ENCODE measurements at regions not wholly inside any gene's neighbourhood (a gene's known extent, or its start where the extent isn't known, plus 50 kb on each side); places are given as distances from the start of the nearest gene placed in this dataset.

DNA sequence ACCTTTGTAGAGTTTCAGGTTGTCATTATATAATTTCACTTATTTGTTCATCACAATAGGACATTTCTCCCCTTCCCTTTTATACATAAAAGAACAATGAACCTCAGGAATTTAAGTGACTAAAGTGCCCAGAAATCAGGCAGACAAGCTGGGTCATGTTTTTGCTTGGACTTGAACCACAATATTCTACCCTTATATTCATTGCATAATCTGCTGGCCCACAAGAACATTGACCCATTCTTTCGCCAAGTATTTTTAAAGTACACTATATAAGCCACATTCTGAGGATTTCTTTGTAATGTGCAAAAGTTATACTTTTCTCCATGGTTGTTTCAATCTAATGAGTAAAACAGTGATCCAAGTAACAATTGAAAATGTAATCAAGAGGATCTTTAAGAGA, 637.5 kb upstream of the SLIT2 start:
- H2BK15ac ChIP-seq (ENCODE audit: low read depth, poor library complexity, severe bottlenecking): no peak overlapping the region
- H3K14ac ChIP-seq (ENCODE audit: low read length in 2 of 2): no peak overlapping the region
- H4K8ac ChIP-seq (ENCODE audit: low read length): no peak overlapping the region
- no peak overlapping the region for H2BK5ac ChIP-seq (ENCODE audit: low read depth, low read length, poor library complexity, severe bottlenecking)
- H3K9me3 ChIP-seq (ENCODE audit: control insufficient read depth, low read length): peaks cover 14% of the 10 kb centered on the region
- no CpG with 5 or more reads among the region's 1 CpG for WGBS
- H3K4me3 ChIP-seq (ENCODE audit: insufficient read depth in 1 of 2, low read depth in 1 of 2, low read length in 2 of 2): no peak overlapping the region
- no peak overlapping the region for H3K9ac ChIP-seq (ENCODE audit: low read length)
- DNase-seq: no peak
- H3K23ac ChIP-seq (ENCODE audit: low read length in 2 of 2): no peak overlapping the region
- no peak overlapping the region for H3K27ac ChIP-seq (ENCODE audit: low read length, poor library complexity, severe bottlenecking)
- H2AFZ ChIP-seq (ENCODE audit: low read depth, low read length): no peak overlapping the region
- no peak overlapping the region for H3K4me2 ChIP-seq (ENCODE audit: low read length, poor library complexity, severe bottlenecking)
- no peak overlapping the region for H2BK120ac ChIP-seq (ENCODE audit: low read depth, low read length)
- no peaks in the 10 kb centered on the region for H3K27me3 ChIP-seq (ENCODE audit: control insufficient read depth in 1 of 2, insufficient read depth in 1 of 2, low read length in 2 of 2)
- no peaks in the 10 kb centered on the region for H3K79me1 ChIP-seq (replicated peaks; ENCODE audit: low read length, poor library complexity, severe bottlenecking)
- H2BK12ac ChIP-seq (ENCODE audit: low read length in 2 of 2): no peak overlapping the region
- no peak overlapping the region for H3K4ac ChIP-seq (ENCODE audit: low read depth in 1 of 2, low read length in 2 of 2)
- H2AK5ac ChIP-seq (ENCODE audit: low read length, severe bottlenecking): no peak overlapping the region
- no peaks in the 10 kb centered on the region for H3K36me3 ChIP-seq (ENCODE audit: control insufficient read depth in 1 of 2, insufficient read depth in 2 of 2, low read depth in 1 of 2, low read length in 2 of 2)
- H3K4me1 ChIP-seq (ENCODE audit: control insufficient read depth, insufficient read depth, low read depth, low read length): no peaks in the 10 kb centered on the region
- no peak overlapping the region for H3K18ac ChIP-seq (ENCODE audit: low read depth in 1 of 2, low read length in 2 of 2)
- H4K91ac ChIP-seq (ENCODE audit: low read length): no peak overlapping the region

DNA sequence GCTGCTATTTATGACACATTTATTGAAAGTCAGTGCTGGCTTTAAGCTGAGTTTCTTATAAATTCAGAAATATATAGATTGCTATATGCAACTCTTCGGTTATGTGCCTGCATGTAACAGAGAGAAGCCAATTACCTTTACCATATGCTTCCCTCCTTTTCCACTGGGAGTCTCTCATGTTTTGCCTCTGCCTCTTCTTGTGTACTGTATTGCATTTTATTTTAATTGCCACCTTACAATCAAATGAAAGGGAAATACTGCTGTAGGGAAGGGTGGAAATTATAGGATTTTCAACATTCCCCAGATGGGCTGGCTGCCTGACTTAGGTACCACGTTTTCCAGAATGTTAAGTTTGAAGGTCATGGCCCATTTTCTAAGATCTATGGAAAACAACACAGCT, 655.4 kb upstream of the SLIT2 start:
- no peak overlapping the region for H3K4me2 ChIP-seq (ENCODE audit: low read length, poor library complexity, severe bottlenecking)
- no peak overlapping the region for H4K91ac ChIP-seq (ENCODE audit: low read length)
- no peak overlapping the region for H3K4me3 ChIP-seq (ENCODE audit: insufficient read depth in 1 of 2, low read depth in 1 of 2, low read length in 2 of 2)
- no peak overlapping the region for H2AK5ac ChIP-seq (ENCODE audit: low read length, severe bottlenecking)
- H4K8ac ChIP-seq (ENCODE audit: low read length): no peak overlapping the region
- H3K27me3 ChIP-seq (ENCODE audit: control insufficient read depth in 1 of 2, insufficient read depth in 1 of 2, low read length in 2 of 2): no peaks in the 10 kb centered on the region
- H3K14ac ChIP-seq (ENCODE audit: low read length in 2 of 2): no peak overlapping the region
- no peaks in the 10 kb centered on the region for H3K79me1 ChIP-seq (replicated peaks; ENCODE audit: low read length, poor library complexity, severe bottlenecking)
- H2BK12ac ChIP-seq (ENCODE audit: low read length in 2 of 2): no peak overlapping the region
- H3K9me3 ChIP-seq (ENCODE audit: control insufficient read depth, low read length): no peaks in the 10 kb centered on the region
- no peak overlapping the region for H2BK5ac ChIP-seq (ENCODE audit: low read depth, low read length, poor library complexity, severe bottlenecking)
- no peak overlapping the region for H3K23ac ChIP-seq (ENCODE audit: low read length in 2 of 2)
- 50% methylated on average over 1 of the region's 2 CpGs for WGBS
- DNase-seq: no peak
- no peak overlapping the region for H2AFZ ChIP-seq (ENCODE audit: low read depth, low read length)
- H3K36me3 ChIP-seq (ENCODE audit: control insufficient read depth in 1 of 2, insufficient read depth in 2 of 2, low read depth in 1 of 2, low read length in 2 of 2): no peaks in the 10 kb centered on the region
- H3K27ac ChIP-seq (ENCODE audit: low read length, poor library complexity, severe bottlenecking): no peak overlapping the region
- H2BK120ac ChIP-seq (ENCODE audit: low read depth, low read length): no peak overlapping the region
- H3K18ac ChIP-seq (ENCODE audit: low read depth in 1 of 2, low read length in 2 of 2): no peak overlapping the region
- H3K9ac ChIP-seq (ENCODE audit: low read length): no peak overlapping the region
- H3K4me1 ChIP-seq (ENCODE audit: control insufficient read depth, insufficient read depth, low read depth, low read length): no peaks in the 10 kb centered on the region
- no peak overlapping the region for H3K4ac ChIP-seq (ENCODE audit: low read depth in 1 of 2, low read length in 2 of 2)
- no peak overlapping the region for H2BK15ac ChIP-seq (ENCODE audit: low read depth, poor library complexity, severe bottlenecking)

DNA sequence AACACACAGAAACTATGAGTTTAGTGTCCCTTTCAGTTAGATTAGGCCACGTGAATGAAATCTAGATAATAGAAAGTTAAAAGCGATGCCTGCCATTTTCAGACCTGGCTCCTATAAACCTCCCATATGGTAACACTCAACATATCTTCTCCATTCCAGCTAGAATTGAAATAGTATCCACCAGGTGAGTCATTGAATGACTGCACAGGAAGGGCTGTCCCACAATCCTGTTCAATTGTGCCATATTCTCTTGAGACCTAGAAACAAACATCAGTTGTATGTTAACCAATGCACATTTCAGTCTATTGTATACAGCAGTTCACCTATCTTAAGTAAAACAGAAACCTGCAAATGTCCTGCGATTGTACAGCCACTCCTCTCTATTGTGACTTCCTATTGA, 659.3 kb upstream of the SLIT2 start:
- no peak overlapping the region for H2AK5ac ChIP-seq (ENCODE audit: low read length, severe bottlenecking)

DNA sequence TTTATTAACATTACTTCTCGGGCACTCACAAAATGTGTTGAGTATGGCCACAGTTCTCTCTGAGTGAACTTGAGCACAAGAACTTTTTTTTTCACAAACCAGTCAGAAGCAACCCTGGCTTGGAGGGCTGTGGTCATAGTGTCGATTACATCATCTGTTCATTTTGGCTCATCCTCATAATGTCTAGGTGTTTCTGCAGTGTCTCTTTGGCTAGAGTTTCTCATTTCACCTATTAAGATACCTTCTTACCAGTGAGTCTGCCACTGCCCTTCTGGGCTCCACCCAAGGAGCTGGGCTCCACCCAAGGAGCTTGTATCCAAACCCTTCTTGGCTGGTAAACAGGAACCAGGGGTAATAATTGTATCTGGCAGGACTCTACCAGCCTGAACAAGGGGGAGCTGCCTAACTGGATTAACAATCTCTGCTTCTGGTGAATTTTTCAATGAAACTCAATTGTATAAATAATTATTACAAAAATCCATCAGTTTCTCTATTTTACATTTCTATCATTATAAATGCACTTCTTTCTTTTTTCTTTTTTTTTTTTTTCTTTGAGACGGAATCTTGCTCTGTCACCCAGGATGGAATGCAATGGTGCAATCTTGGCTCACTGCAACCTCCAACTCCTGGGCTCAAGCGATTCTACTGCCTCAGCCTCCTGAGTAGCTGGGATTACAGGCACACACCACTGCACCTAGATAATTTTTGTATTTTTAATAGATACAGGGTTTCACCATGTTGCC, 667.7 kb upstream of the SLIT2 start:
- Histone ChIP-seq H3K27me3 (ENCODE audit: control insufficient read depth in 1 of 2, insufficient read depth in 1 of 2, low read length in 2 of 2) (no peaks in the 10 kb centered on the region), H4K91ac (ENCODE audit: low read length) (no peak overlapping the region), H3K4me3 (ENCODE audit: insufficient read depth in 1 of 2, low read depth in 1 of 2, low read length in 2 of 2) (no peak overlapping the region), H3K18ac (ENCODE audit: low read depth in 1 of 2, low read length in 2 of 2) (no peak overlapping the region), H2AK5ac (ENCODE audit: low read length, severe bottlenecking) (no peak overlapping the region), H2AFZ (ENCODE audit: low read depth, low read length) (no peak overlapping the region), H3K4me2 (ENCODE audit: low read length, poor library complexity, severe bottlenecking) (no peak overlapping the region), H2BK5ac (ENCODE audit: low read depth, low read length, poor library complexity, severe bottlenecking) (no peak overlapping the region), H4K8ac (ENCODE audit: low read length) (no peak overlapping the region), H3K79me1 (replicated peaks; ENCODE audit: low read length, poor library complexity, severe bottlenecking) (no peaks in the 10 kb centered on the region), H3K23ac (ENCODE audit: low read length in 2 of 2) (no peak overlapping the region), H3K9ac (ENCODE audit: low read length) (no peak overlapping the region), H3K4me1 (ENCODE audit: control insufficient read depth, insufficient read depth, low read depth, low read length) (no peaks in the 10 kb centered on the region), H3K36me3 (ENCODE audit: control insufficient read depth in 1 of 2, insufficient read depth in 2 of 2, low read depth in 1 of 2, low read length in 2 of 2) (no peaks in the 10 kb centered on the region), H2BK15ac (ENCODE audit: low read depth, poor library complexity, severe bottlenecking) (no peak overlapping the region), H3K4ac (ENCODE audit: low read depth in 1 of 2, low read length in 2 of 2) (no peak overlapping the region), H3K27ac (ENCODE audit: low read length, poor library complexity, severe bottlenecking) (no peak overlapping the region), H2BK12ac (ENCODE audit: low read length in 2 of 2) (no peak overlapping the region), H2BK120ac (ENCODE audit: low read depth, low read length) (no peak overlapping the region), H3K9me3 (ENCODE audit: control insufficient read depth, low read length) (no peaks in the 10 kb centered on the region), H3K14ac (ENCODE audit: low read length in 2 of 2) (no peak overlapping the region)
- no peak for DNase-seq
- 98% methylated on average over 4 of the region's 4 CpGs for WGBS

More for the DNA sequence above, 659.3 kb upstream of the SLIT2 start:
- Histone ChIP-seq H3K4me2 (ENCODE audit: low read length, poor library complexity, severe bottlenecking) (no peak overlapping the region), H4K91ac (ENCODE audit: low read length) (no peak overlapping the region), H2BK12ac (ENCODE audit: low read length in 2 of 2) (no peak overlapping the region), H3K27me3 (ENCODE audit: control insufficient read depth in 1 of 2, insufficient read depth in 1 of 2, low read length in 2 of 2) (no peaks in the 10 kb centered on the region), H4K8ac (ENCODE audit: low read length) (no peak overlapping the region), H3K36me3 (ENCODE audit: control insufficient read depth in 1 of 2, insufficient read depth in 2 of 2, low read depth in 1 of 2, low read length in 2 of 2) (no peaks in the 10 kb centered on the region), H3K4me3 (ENCODE audit: insufficient read depth in 1 of 2, low read depth in 1 of 2, low read length in 2 of 2) (no peak overlapping the region), H3K4ac (ENCODE audit: low read depth in 1 of 2, low read length in 2 of 2) (no peak overlapping the region), H3K9me3 (ENCODE audit: control insufficient read depth, low read length) (no peaks in the 10 kb centered on the region), H3K79me1 (replicated peaks; ENCODE audit: low read length, poor library complexity, severe bottlenecking) (no peaks in the 10 kb centered on the region), H3K4me1 (ENCODE audit: control insufficient read depth, insufficient read depth, low read depth, low read length) (no peaks in the 10 kb centered on the region), H2BK120ac (ENCODE audit: low read depth, low read length) (no peak overlapping the region), H2BK5ac (ENCODE audit: low read depth, low read length, poor library complexity, severe bottlenecking) (no peak overlapping the region), H3K9ac (ENCODE audit: low read length) (no peak overlapping the region), H3K18ac (ENCODE audit: low read depth in 1 of 2, low read length in 2 of 2) (no peak overlapping the region), H3K14ac (ENCODE audit: low read length in 2 of 2) (no peak overlapping the region), H3K27ac (ENCODE audit: low read length, poor library complexity, severe bottlenecking) (no peak overlapping the region), H2AFZ (ENCODE audit: low read depth, low read length) (no peak overlapping the region), H2BK15ac (ENCODE audit: low read depth, poor library complexity, severe bottlenecking) (no peak overlapping the region), H3K23ac (ENCODE audit: low read length in 2 of 2) (no peak overlapping the region)
- DNase-seq: no peak
- 95% methylated on average over 3 of the region's 3 CpGs for WGBS

All from mesenchymal stem cell (in vitro differentiated cells and primary cell).